ENCODE measurements at regions not wholly inside any gene's neighbourhood (a gene's known extent, or its start where the extent isn't known, plus 50 kb on each side); places are given as distances from the start of the nearest gene placed in this dataset.

- BruUV-seq (replicated peaks) = no TSS peak
- POLR2A ChIA-PET = interaction anchor here (0.6 kb wide), 1 partner anchor 361 kb away, joined by 3 read pairs; no protein-coding TSS in a partner anchor
- H3K27ac ChIP-seq (ENCODE audit: low read depth, low read length, poor library complexity, severe bottlenecking) = no peak overlapping the region
These were observed 113.5 kb upstream of the SDK1 start for GRCh38 chr7:3187444-3188040.

DNA sequence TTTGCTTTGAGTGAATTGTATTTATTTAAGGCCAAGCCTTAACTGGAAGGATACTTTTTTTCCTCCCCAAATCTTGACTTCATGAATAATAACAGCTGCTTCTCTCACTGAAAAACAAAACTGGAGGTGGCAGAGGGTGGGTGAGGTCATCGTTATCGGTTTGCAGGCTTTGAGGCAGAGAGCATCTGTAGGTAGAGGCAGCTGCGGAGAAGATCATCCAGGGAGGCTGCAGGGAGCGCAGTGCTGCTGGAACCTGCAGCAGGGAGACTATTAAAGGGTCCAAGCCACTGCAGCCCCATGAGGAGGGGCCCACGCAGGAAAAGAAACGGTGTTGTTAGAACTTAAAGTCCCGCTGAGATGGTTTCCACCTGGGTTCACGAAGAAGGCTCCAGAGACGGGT, 112.1 kb upstream of the SDK1 start:
- TF ChIP-seq EZH2phosphoT487 (IDR thresholded peaks at IDR 0.05; ENCODE audit: borderline replicate concordance, low read depth, low read length) (no peak), CTCF (conservative IDR thresholded peaks at IDR 0.05; ENCODE audit: low read length) (no peak)
- ChIA-PET POLR2A (interaction anchor here (0.8 kb wide), 1 partner anchor 110 kb away, joined by 4 read pairs; no protein-coding TSS in a partner anchor), CTCF (ENCODE audit: unreplicated experiment) (no interaction called here)
- H3K9me3 ChIP-seq (ENCODE audit: low read length) = no peaks in the 10 kb centered on the region
- no peaks in the 10 kb centered on the region for H3K36me3 ChIP-seq (ENCODE audit: insufficient read depth, low read length)
- H3K79me2 ChIP-seq (ENCODE audit: insufficient read depth, low read depth, low read length) = no peaks in the 10 kb centered on the region
- no peak overlapping the region for H3K27ac ChIP-seq (ENCODE audit: low read depth, low read length, poor library complexity, severe bottlenecking)
- no peak for DNase-seq (ENCODE audit: low spot score)
- H3K9me2 ChIP-seq (ENCODE audit: insufficient read depth, low read length) = no peaks in the 10 kb centered on the region
- H4K20me1 ChIP-seq (ENCODE audit: insufficient read depth, low read length) = no peaks in the 10 kb centered on the region
- no TSS peak for BruUV-seq (replicated peaks)
- H2AFZ ChIP-seq (ENCODE audit: low read length) = no peak overlapping the region
- H3K4me1 ChIP-seq (ENCODE audit: insufficient read depth, low read length, poor library complexity, severe bottlenecking) = no peaks in the 10 kb centered on the region
- intact Hi-C loops (cut with micrococcal nuclease; ENCODE audit: unreplicated experiment) = no loop called here
- H3K4me3 ChIP-seq (ENCODE audit: low read depth, low read length, poor library complexity, severe bottlenecking) = no peak overlapping the region
- H3K4me2 ChIP-seq (ENCODE audit: low read length) = no peak overlapping the region

More at GRCh38 chr7:3187444-3188040, 113.5 kb upstream of the SDK1 start:
- no peaks in the 10 kb centered on the region for H3K9me3 ChIP-seq (ENCODE audit: low read length)
- no peak overlapping the region for H3K4me2 ChIP-seq (ENCODE audit: low read length)
- no peaks in the 10 kb centered on the region for H3K79me2 ChIP-seq (ENCODE audit: insufficient read depth, low read depth, low read length)
- H2AFZ ChIP-seq (ENCODE audit: low read length) = no peak overlapping the region
- H3K4me3 ChIP-seq (ENCODE audit: low read depth, low read length, poor library complexity, severe bottlenecking) = no peak overlapping the region
- no peaks in the 10 kb centered on the region for H3K4me1 ChIP-seq (ENCODE audit: insufficient read depth, low read length, poor library complexity, severe bottlenecking)
- no peaks in the 10 kb centered on the region for H3K9me2 ChIP-seq (ENCODE audit: insufficient read depth, low read length)
- CTCF ChIA-PET (ENCODE audit: unreplicated experiment) = no interaction called here
- DNase-seq (ENCODE audit: low spot score) = no peak
- intact Hi-C loops (cut with micrococcal nuclease; ENCODE audit: unreplicated experiment) = no loop called here
- TF ChIP-seq EZH2phosphoT487 (IDR thresholded peaks at IDR 0.05; ENCODE audit: borderline replicate concordance, low read depth, low read length) = no peak
- TF ChIP-seq CTCF (conservative IDR thresholded peaks at IDR 0.05; ENCODE audit: low read length) = no peak
- H4K20me1 ChIP-seq (ENCODE audit: insufficient read depth, low read length) = no peaks in the 10 kb centered on the region
- H3K36me3 ChIP-seq (ENCODE audit: insufficient read depth, low read length) = no peaks in the 10 kb centered on the region

DNA sequence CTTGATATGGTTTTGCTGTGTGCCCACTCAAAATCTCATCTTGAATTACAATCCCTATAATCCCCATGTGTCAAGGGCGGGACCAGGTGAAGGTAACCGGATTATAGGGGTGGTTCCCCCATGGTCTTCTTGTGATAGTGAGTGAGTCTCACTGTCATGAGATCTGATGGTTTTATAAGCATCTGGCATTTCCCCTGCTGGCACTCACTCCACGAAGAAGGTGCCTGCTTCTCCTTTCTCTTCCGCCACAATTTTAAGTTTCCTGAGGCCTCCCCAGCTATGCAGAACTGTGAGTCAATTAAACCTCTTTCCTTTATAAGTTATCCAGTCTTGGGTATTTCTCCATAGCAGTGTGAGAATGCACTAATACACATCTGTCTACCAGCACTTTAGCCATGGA, 109.5 kb upstream of the SDK1 start:
- H3K4me2 ChIP-seq (ENCODE audit: low read length) = no peak overlapping the region
- H3K9me3 ChIP-seq (ENCODE audit: low read length) = no peaks in the 10 kb centered on the region
- BruUV-seq (replicated peaks) = no TSS peak
- ChIA-PET POLR2A (no interaction called here), CTCF (ENCODE audit: unreplicated experiment) (no interaction called here)
- DNase-seq (ENCODE audit: low spot score) = no peak
- no peaks in the 10 kb centered on the region for H3K79me2 ChIP-seq (ENCODE audit: insufficient read depth, low read depth, low read length)
- no peaks in the 10 kb centered on the region for H3K36me3 ChIP-seq (ENCODE audit: insufficient read depth, low read length)
- TF ChIP-seq CTCF (conservative IDR thresholded peaks at IDR 0.05; ENCODE audit: low read length) (no peak), EZH2phosphoT487 (IDR thresholded peaks at IDR 0.05; ENCODE audit: borderline replicate concordance, low read depth, low read length) (no peak)
- H3K4me1 ChIP-seq (ENCODE audit: insufficient read depth, low read length, poor library complexity, severe bottlenecking) = no peaks in the 10 kb centered on the region
- no peak overlapping the region for H3K4me3 ChIP-seq (ENCODE audit: low read depth, low read length, poor library complexity, severe bottlenecking)
- no peak overlapping the region for H2AFZ ChIP-seq (ENCODE audit: low read length)
- H4K20me1 ChIP-seq (ENCODE audit: insufficient read depth, low read length) = no peaks in the 10 kb centered on the region
- no peaks in the 10 kb centered on the region for H3K9me2 ChIP-seq (ENCODE audit: insufficient read depth, low read length)
- H3K27ac ChIP-seq (ENCODE audit: low read depth, low read length, poor library complexity, severe bottlenecking) = no peak overlapping the region
- intact Hi-C loops (cut with micrococcal nuclease; ENCODE audit: unreplicated experiment) = no loop called here
